Esophagus muscularis mucosa (tissue), 3 donors: ENCODE measurements at regions not wholly inside any gene's neighbourhood (a gene's known extent, or its start where the extent isn't known, plus 50 kb on each side); places are given as distances from the start of the nearest gene placed in this dataset.
"Not testable (repeated sequence)": the region's sequence is repeated elsewhere in the genome, so short reads cannot be mapped to it uniquely, and the experiment has no call there.

ENCODE experiments used
- CTCF ChIP-seq, 3 experiments: fragments of 200-600 bp in 2 of 3; fragments of 450-650 bp in 1 of 3; sonication (generic) in 2 of 3; IDR thresholded peaks; one replicate each; pipeline ENCODE4 v1.5.1; 2017 to 2019; ENCODE audit warnings: antibody characterized with exemption in 3 of 3, mild to moderate bottlenecking in 2 of 3, moderate library complexity in 1 of 3
- POLR2A ChIP-seq: fragments of 450-650 bp; IDR thresholded peaks from one replicate; pipeline ENCODE4 v1.6.1; 2017; ENCODE audit warnings: antibody characterized with exemption, moderate library complexity, mild to moderate bottlenecking, low read depth

DNA sequence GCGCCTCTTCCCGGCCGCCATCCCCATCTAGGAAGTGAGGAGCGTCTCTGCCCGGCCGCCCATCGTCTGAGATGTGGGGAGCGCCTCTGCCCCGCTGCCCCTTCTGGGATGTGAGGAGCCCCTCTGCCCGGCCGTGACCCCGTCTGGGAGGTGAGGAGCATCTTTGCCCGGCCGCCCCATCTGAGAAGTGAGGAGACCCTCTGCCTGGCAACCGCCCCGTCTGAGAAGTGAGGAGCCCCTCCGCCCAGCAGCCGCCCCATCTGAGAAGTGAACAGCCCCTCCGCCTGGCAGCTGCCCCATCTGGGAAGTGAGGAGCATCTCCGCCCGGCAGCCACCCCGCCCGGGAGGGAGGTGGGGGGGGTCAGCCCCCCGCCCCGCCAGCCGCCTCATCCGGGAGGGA, 1048.7 kb downstream of the KCNJ18 start:
- TF ChIP-seq CTCF (IDR thresholded peaks at IDR 0.05); POLR2A: not testable (repeated sequence)
